Posterior cingulate gyrus (tissue), 11 donors: ENCODE measurements at regions not wholly inside any gene's neighbourhood (a gene's known extent, or its start where the extent isn't known, plus 50 kb on each side); places are given as distances from the start of the nearest gene placed in this dataset.

Experiments used
- DNase-seq, 10 donors: peaks; one replicate each; pipeline versions ENCODE4 v3.0.0 to v3.0.0-alpha.2; 2020 to 2021; ENCODE audit warnings: mixed read lengths in 3 of 10
- intact Hi-C: fragments of 100-400 bp; cut with DNase I; formaldehyde crosslinking; loops from one replicate; pipeline ENCODE4 v1.15.1; 2023

DNA sequence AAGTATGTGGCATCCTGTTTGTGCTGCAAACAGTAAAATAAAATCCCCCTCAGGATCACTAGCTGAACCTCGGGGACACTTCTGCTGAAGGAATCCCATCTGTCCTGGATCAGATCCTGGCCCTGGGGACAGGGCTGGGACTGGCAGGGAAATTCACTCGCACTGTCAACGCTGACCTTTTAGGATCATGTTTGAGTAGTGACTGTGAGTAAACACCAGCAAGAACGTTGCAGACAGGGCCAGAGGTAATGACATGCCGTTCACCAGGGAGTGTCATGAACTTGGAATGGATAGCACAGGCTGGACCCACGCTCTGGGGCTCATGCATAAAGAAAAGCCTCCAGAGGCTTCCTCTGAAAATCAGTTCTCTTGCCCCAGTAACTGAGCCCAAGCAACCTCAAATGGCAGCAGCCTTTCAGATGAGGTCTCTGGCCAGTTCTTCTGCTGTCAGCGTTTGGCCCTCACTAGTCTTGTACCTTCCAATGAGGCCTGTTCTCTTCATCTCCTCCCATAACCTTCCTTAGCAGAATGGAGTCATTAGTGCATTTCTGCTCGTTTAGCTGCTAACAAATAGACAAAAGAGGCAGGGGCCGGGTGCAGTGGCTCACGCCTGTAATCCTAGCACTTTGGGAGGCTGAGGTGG lies 51.0 kb upstream of the BARX2 start:
- intact Hi-C loops = no loop called here
- no peak for DNase-seq

DNA sequence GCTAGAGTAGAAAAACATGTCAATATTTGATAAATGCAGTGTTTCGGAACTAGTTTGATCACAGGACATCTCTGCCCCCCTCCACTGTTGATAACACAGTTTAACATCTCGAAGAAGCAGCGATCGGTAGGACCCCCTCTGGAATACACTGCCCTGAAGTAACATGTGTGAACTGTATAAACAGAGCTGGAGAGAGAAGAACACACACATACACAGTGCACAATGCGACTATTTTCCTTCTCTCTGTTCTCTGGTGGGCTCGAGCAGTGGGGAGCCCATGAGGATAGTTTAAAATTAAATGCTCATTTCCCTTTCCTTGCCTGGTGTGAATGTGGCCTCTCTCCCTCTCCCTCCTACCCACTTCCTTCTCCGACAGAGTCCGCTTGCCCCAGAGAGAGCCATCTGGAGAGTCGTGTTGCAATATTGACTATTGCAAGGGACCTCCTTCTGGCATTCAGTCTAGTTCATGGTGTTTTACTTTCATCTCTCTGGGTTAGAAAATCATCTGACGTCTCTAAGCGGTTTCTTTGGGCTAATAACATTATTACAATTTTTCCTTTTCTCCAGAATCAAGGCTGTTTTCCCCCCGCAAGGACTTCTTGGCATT lies 51.6 kb upstream of the BARX2 start:
- intact Hi-C loops = no loop called here
- no peak for DNase-seq

DNA sequence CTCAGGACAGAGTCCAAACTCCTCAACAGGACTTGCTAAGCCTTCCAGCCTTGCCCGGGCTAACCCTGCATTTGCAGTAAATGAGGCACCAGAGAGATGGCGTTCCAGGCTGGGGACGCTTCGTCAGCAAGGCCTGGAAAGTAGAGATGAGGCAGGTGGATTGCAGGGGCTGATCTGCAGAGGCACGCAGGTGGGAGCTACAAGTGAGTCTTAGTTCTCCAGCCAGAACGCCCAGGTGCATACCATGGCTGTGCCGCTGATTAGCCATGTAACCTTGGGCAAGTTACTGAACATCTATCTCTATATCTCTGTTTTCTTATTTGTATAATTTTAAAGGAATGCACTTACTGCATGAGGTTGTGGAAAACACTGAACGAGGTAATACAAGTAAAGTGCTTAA lies 52.7 kb upstream of the BARX2 start:
- DNase-seq = peak in 1 of 10 donors; percentile 74
- intact Hi-C loops = no loop called here

DNA sequence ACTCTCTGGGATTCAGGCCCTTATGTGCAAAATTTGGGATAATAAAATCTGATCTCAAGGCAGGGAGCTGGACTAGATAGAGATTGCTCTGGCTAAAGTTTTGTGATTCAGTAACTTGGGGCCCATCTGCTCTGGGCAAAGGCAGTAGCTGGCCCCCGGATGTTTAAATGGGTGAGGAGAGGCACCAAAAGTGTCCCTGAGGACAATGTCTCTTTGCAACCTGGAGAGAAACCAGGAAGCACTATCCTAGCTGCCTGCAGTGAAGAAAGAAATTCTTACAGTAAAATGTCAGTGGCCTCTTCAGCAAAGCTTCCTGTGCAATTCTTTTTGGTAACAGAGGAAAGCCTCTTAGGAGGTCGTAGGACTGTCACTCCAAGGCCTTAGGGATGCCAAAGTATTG lies 54.6 kb upstream of the BARX2 start:
- no peak for DNase-seq
- intact Hi-C loops = no loop called here

DNA sequence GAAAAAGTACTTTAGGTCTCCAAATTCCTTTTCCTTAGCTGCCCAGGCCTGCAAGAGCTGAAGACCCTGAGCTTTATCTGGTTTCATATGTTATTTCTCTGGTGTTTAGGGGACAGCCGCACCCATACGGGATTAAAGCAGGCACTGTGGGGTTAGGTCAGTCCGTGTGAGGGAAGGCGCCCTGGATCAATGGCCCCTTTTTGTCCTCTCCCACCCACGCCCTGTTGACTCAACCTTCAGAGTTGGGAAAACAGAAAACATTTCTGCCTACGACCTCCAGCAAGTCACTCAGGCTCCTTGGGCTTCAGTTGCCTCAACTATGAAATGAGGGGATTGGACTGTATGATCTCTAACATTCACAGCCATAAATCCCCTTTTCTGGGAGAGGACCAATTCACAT lies 55.2 kb upstream of the BARX2 start:
- no peak for DNase-seq
- intact Hi-C loops = no loop called here

DNA sequence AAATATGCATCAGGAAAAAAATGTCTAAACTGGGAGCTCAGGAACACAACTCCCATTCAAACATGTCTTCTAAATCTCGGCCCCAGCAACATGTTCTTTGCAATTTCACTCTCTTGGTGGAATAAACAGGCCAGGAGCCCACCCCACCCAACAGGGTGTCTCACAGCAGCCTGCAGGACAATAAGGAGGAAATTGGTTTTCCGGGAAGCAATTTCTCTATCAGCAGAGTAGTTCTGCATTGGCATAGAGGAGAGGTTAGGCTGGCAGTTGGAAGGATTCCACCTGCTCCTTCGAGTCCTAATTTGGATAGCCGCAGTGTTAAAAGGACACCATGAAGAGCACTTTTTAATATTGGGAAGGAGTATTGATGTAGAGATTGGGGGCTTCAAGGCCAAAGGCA lies 55.9 kb upstream of the BARX2 start:
- intact Hi-C loops = no loop called here

DNA sequence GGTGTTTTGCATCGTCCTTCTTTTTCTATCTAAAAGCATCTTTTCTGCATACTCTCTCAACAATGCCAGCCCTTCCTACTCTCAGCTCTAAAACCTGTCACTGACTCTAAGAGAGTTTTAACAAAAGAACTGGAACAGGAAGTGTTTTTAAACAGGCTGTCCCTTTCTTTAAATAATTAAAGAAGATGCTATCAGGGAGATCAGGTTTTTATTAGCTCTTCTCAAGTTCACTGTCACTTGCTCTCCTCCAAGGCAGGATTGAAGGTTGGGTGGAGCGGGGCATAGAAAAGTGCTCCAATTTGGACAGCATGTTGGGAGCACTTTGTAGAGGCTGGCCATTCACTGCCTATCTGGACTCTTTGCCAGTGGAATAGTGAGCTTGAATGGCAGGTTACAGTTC lies 56.4 kb upstream of the BARX2 start:
- no peak for DNase-seq
- intact Hi-C loops = no loop called here

More for the DNA sequence above, 55.9 kb upstream of the BARX2 start:
- no peak for DNase-seq

DNA sequence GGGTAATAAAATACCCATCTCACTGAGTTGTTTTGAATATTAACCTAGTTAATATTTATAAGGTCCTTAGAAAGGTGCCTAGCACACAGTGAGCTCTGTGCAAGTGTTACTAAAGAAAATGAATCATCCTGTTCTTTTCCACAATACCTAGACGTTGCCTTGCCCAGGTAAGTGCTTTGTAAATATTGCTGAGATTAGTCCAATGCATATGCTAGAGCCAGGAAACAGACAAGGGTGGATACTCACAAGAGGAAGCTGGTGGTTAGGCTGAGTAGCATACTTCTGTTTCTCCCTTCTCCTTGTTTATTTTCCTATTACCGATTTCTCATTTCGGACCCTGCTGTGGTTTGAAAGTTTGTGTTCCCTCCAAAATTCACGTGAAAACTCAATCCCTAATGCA lies 58.1 kb upstream of the BARX2 start:
- intact Hi-C loops = no loop called here
- DNase-seq = no peak

DNA sequence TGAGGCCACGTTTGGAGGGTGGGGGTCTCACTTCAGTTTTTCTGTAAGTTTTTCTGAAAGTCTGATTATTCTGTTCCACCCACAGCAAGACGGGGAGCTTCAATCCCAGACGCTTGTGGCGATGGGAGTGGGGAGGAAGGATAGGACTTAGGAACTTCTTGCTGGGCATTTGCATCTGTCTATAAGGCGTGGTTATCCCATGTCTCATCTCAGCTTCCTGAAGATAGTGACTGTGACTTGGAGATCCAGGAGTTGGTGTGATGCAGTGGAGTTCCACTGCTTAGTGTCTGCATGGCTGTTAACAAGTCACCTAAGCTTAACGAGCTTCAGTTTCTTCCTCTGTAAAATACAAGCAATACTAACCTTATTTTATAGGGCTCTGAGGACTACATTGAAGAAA lies 58.9 kb upstream of the BARX2 start:
- intact Hi-C loops = no loop called here

DNA sequence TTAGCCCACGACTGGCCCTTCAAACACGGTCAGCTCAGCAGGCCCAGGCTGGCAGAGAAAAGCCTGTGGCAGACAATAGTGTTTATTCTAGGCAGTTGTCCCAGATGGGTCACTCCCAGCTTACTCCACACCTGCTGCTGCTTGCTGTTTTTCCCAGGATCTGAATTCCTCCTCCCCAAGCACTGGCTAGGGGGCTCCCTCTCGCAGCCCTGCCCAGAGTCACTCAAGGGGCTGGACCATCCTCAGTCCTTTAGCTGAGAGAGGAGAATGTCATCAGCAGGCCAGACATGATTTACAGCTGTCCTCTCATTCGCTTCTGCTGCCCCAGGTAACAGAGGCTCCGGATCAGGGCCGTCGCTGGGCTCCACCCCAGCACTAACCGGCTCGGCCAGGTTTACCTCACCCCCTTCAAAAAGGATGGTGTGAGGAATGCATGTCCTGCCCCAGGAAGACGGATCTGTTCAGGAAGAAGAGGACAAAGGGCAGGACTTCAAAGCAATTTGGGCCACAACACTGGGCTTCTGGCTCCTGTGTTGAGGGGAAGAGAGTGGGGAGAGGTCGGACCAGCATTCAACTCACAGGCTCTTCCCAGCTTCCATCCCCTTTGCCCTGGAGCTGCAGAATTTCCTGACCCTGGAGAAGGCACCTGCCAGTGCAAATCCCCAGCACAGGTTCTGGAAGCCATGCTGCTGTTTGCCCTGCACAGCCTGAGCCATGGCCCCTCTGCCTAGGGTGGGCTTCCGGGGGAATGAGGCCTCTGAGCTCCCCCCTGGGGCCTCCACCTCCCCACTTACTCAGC lies 59.7 kb upstream of the BARX2 start:
- peak in 1 of 10 donors; percentile 63 for DNase-seq
- intact Hi-C loops = no loop called here

More for the DNA sequence above, 58.9 kb upstream of the BARX2 start:
- no peak for DNase-seq

DNA sequence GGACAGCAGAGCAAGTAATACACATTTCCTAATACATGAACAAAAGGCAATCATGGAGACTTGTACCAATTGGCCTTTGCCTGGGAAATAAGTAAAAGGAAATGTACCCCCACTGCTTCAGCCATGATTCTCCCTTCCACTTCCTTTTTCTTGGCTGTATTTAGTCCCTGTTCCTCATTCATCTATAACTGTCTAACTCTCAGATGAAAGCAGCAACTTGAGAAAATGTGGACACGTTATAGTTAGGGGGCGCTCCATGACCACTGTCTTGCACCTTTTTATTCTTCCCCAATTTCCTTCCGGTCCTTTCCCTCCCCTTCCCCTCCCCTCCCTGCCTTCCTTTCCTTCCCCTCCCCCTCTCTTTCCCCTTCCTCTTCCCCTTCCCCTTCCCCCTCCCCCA lies 61.3 kb upstream of the BARX2 start:
- intact Hi-C loops = no loop called here
- no peak for DNase-seq

DNA sequence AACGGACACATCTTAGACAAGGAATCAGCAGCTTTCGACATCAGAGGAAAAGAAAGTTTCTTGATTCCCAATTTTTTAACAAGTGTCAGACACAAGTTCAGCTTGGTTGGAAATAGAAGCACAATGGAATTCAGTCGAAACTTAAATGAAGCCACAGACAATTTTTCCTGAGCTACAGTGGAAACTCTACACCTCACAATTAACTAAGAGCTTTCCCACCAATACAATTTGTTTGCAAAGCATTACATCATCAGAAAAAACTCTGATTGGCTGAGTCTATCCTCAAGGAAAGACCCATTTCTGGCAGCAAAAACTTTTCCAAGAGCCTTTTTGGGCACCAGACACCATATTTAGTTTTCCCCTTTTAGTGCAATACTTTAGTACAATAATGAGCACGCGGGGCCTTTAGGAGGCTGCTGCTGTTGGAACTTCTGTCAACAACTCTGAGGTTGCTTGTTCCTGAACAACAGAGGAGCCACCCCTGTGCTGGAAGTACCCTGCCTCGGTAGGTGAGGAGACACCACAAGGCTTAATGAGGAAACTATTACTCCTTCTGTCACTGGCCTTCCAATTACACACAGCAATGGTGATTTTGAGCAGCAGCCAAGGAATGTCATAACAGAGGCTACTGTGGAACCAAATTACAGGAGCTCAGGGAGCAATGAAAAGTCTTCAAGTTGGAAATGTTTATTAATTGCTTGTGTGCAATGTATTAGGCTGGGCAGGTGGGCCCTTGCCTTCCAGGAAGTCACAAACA lies 61.9 kb upstream of the BARX2 start:
- DNase-seq = no peak
- intact Hi-C loops = no loop called here

DNA sequence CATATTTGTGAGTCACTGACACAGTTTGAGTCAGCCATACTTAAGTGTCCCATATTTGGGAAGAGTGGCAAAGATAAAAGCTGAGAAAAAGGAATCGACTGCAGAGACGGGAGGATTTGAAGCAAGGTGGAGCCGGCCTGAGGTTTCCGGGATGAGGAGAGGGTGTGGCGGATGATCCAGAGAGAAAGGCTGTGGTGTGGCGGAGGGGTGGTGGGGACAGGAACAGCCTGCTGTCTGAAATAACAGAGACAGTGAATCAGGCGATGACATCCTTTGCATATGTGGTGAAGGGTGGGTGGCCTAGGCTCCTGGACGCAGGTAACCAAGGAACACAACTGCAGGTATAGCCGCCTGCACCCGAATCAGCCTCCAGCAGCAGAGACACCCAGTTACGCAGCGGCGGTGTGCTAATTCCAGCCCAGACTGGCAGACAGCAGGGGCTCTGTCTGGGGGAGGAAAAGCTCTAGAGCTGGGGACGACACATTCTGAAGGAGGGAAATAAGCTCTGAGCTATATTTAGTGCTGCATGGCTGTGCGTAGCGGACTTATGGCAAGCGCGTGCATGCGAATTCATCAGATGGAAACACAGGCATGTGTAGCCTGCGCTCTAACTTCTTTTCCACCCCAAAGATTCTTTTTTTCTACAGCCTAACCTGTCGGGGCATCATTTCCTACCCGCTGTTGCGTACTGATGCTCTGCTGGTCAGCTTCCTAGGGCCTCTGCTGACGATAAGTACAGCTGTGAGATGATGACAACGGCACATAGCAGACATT lies 62.7 kb upstream of the BARX2 start:
- intact Hi-C loops = no loop called here
- peak in 5 of 10 donors; percentile 41 to 88 (median 76) for DNase-seq

DNA sequence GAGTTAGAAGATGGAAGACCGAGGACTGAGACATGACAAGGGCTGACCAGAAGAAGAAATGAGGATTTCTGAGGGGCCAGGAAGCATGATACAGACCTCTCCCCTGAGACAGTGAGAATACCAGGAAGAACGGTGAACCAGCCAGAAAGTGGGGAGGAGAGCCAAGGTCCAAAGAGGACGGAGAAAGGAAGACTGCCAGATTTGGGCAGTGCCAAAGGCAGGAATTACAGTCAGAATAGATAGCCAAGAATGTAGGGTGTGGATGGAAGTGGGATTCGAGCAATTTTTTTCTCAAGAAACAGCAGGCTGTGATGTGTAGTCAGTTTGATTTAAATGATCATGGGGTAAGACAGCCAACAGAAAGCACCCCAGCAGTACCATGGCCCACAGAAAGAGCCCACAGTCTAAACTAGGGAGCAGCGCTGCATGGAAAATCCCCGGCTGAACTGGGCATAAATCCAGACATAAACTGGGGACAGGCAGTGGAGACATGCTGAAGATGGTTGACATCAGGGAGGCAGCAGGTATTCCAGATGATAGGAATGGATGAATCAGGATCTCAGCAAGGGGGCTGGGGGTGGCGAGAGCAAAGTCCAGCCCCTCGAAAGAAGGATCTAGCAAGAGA lies 67.3 kb upstream of the BARX2 start:
- intact Hi-C loops = no loop called here

DNA sequence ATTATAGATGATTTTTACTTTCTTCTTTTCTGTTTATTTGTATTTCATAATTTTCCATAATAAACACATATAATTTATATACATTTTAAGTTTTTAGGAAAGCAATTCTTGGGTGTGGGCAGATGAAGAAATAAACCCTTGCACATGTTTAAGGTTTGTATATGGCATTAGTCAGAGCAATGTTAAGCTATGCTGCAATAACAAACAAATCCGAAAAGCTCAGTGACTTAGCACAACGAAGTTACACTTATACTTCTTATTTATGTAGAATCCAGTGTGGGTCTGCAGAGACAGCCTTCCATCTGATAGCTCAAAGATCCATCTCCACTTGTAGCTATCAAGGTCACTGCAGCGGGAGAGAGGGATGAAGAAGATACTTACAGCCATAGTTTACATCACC lies 68.5 kb upstream of the BARX2 start:
- DNase-seq = no peak
- intact Hi-C loops = no loop called here

More for the DNA sequence above, 67.3 kb upstream of the BARX2 start:
- no peak for DNase-seq

DNA sequence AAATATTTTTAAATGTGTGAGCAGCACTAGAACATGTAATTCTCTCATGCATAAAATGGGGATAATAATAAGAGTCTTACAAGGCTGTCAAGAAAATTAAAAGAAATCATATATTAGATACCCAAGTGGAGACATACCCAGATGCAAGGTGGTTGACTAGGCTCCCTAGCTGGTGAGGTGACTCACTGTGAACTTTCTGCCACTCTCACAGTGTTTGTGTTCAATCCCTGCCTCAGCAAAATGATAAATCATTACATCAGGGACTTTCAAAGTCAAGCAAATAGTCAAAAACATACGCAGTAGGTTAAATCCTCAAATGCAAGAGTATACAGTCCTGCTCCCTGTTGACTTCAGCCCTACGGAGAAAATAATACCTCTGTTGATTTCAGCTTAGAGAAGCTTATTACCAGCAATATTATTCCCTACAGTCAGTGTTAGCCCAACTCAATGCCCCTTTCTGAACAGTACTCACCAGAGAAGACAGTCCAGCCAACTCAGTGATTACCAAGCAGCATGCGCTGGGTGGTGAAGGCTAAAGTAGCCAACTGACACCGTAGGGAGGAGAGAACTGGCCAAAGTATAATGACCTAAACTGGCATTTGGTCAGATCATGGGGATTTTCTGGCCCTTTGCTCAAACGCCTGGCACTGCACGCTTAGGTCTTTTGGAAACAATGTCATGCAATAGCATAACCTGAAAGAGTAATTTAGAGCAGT lies 73.1 kb upstream of the BARX2 start:
- intact Hi-C loops = no loop called here
- no peak for DNase-seq

DNA sequence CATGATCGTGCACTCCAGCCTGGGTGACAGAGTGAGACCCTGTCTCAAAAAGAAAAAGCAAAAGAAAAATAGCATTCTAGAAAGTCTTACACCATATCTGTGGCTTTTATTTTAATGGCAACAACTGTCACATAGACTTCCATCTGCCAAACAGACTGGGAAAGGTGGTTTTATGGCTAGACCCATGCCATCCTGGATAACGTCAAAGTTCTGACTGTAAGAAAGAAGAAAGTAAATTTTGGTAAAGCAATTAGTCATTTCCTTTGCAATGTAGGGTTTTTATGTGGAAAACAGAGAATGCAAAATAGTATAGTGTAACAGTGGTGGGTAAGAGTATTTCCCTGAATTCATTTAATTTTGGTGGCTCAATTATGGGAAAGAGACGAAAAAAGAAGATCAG lies 75.5 kb upstream of the BARX2 start:
- DNase-seq = no peak
- intact Hi-C loops = no loop called here

DNA sequence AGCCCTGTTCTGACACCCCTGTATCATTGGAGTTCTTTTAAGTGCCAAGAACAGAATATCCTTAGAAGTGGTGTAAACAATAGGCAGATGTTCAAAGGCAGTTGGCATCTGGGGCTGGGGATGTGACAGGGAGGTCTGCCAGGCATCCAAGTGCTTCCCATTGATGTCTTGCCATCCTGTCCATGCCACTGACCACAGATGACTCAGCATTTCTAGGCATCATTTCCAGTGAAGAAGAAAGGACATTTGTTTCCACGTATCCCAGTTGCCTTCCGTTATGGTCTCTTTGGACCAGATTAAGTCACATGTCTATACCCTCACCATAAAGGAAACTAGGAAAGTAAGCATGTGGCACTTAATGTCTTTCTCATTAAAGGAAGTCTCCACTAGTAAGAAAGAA lies 76.7 kb upstream of the BARX2 start:
- intact Hi-C loops = no loop called here
- DNase-seq = no peak

DNA sequence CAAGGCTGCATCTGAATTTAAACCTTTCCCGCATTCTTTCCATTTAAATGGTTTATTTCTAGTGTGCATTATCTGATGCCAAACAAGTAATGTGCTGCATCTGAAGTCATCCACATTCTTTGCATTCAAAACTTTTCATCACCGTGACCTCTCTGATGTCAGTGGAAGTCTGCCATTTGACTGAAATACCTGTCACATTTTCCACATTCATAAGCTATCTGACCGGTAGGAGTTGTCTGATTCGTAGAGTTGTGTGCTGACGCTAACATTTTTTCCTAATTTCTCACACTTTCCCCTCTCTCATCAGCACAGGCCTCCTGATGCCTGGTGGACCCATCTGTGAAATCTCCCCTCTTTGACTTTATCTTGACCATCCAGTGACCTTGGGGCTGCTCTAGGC lies 79.9 kb upstream of the BARX2 start:
- intact Hi-C loops = no loop called here
- no peak for DNase-seq
